Activated naive CD4-positive, alpha-beta T cell treated with anti-CD3 and anti-CD28 coated beads, Interleukin-2, amount 50 U/mL, for 72 hours (primary cell): ENCODE measurements at regions not wholly inside any gene's neighbourhood (a gene's known extent, or its start where the extent isn't known, plus 50 kb on each side); places are given as distances from the start of the nearest gene placed in this dataset.
A peak's percentile ranks its signal among the peaks of the same experiment; 100 is the strongest.

Experiments used
- ATAC-seq, 2 donors: fragments of 150-1000 bp; cut with Tn5 transposase; 2 replicates each; pipeline ENCODE4 v1.10.0; 2021; ENCODE audit warnings: mild to moderate bottlenecking in 2 of 2, moderate library complexity in 2 of 2
- DNase-seq, 2 donors: peaks; one replicate each; pipeline ENCODE4 v3.0.0; 2021 to 2022; ENCODE audit warnings: low spot score in 2 of 2
- H3K27ac Mint-ChIP-seq, 2 donors: one replicate each; pipeline ENCODE4 v1.8.0; 2022; ENCODE audit warnings: mild to moderate bottlenecking in 2 of 2, mixed read lengths in 2 of 2
- H3K36me3 Mint-ChIP-seq, 2 donors: one replicate each; pipeline ENCODE4 v1.8.0; 2022; ENCODE audit warnings: mixed read lengths in 2 of 2
- H3K9me3 Mint-ChIP-seq, 2 donors: one replicate each; pipeline ENCODE4 v1.8.0; 2022; ENCODE audit warnings: mixed read lengths in 2 of 2

DNA sequence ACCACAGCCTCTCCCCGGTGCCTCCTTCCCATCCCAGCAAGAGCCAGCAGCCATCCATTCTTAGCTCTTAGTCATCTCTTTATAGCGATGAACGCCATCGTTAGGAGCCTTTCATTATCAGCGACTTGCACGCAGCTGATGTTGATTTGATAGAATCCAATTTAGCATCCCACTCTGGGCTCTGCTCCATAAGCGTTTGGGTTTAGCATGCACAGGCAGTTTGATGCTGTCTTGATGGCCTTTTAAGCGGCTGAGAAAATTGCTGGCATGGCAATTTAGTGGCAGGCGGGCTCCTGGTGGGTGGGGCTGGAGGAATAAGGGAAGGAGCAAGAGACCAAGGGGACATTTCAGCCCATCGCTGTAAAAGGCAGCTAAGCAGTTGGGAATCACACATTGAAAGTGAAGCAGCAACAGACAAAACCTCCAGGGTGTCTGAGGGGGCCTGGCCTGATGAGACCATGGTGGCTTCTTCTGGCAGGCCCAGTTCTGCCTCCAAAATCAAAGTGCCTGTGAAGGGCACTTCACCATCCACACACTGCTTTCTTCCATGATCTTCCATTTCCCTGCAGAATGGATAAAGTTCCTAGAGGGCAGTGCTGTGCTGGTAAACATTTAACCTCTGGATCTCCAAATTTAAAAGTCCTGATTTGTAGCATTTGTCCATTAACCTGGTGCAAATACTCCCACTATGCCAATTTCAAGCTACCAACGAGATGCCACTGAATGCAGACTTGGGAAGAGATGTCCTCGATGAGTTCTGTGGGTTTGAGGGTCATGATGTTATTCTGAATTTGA is 107.8 kb upstream of the PLXNA4 start:
- Mint-ChIP-seq H3K27ac (no peak overlapping the region), H3K9me3 (peaks cover 0 to 3% of the 10 kb centered on the region in 2 donors), H3K36me3 (no peaks in the 10 kb centered on the region)
- DNase-seq (no peak), ATAC-seq (no peak)

DNA sequence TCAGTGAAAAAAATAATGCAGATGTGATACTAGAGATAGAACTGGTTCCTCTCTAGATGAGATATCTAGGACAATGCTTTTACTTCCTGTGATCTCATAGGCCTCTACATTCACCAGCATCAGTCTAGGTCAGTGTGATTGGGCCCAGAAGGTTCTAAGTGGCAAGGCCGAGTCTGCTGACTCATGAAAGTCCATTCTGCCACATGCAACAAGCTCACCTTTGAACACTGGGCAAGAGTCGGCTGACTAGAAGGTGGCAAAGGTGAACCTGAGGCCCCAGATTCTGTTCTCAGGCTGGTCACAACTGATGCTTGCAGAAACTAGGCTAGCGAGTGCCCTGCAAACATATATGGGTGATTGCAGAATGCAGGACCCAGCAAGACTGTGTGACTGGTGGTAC is 105.7 kb upstream of the PLXNA4 start:
- no peak for DNase-seq
- Mint-ChIP-seq H3K9me3 (peaks cover 0 to 3% of the 10 kb centered on the region in 2 donors), H3K27ac (no peak overlapping the region), H3K36me3 (no peaks in the 10 kb centered on the region)
- ATAC-seq = no peak

DNA sequence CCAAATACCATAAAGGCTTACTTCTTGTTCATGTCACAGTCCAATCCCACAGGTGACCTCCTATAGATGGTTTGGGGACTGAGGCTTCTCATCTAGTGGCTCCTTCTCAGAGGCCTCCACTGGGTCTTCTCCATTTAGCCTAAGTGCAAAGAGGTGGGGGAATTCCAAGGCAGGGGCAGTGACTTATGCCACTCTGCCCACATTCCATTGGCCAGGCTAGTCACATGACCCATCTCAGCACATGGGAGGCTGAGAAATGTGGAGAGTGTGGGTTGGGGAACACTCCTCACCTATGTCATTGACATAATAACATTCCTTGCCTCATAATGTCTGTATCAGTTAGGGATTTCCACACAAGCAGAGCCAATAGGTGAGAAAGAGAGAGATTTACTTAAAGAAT is 104.3 kb upstream of the PLXNA4 start:
- DNase-seq (no peak), ATAC-seq (peak in 1 of 2 donors; percentile 46)
- H3K27ac Mint-ChIP-seq = no peak overlapping the region
- H3K36me3 Mint-ChIP-seq = no peaks in the 10 kb centered on the region
- peaks cover 0 to 3% of the 10 kb centered on the region in 2 donors for H3K9me3 Mint-ChIP-seq

DNA sequence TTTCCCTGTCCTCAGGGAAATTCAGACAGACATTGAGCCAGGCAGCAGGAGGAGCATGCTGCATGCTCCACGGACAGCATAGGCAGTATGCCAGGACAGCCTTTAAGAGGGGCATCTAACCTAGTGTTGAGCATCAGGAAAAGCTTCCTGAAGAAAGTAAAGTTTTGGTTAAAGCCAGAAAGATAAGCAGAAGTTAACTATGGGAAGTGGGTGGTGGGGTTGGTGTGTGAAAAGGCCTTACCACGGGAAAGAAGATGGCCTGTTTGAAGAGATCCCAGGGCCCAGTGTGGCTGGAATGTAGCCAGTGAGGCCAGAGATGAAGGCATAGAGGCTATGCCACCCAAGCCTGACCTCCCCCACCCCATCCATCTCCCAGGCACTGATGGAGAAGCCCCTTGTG is 102.4 kb upstream of the PLXNA4 start:
- Mint-ChIP-seq H3K36me3 (no peaks in the 10 kb centered on the region), H3K9me3 (peaks cover 0 to 3% of the 10 kb centered on the region in 2 donors), H3K27ac (peak overlapping the region in 1 of 2 donors; percentile 36)
- DNase-seq (no peak), ATAC-seq (no peak)

DNA sequence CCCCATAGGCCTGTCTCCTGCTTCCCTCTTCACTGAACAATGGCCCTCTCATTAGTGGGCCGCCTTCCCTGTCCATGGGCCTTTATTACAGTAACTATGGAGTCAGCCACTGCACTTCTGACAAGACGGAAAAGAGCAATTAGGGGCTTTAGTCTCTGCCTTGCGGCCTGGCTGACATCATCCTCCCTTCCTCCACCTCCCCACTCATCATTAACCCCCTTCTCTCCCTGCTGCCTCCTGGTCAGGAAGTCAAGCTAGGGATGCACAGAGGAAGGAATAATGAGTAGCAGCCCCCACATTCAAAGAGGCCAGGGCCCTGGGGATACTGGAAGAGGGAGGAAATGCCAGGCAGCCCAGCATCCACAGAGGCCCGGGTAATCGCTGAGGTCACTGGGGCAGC is 101.6 kb upstream of the PLXNA4 start:
- H3K27ac Mint-ChIP-seq = no peak overlapping the region
- DNase-seq (no peak), ATAC-seq (no peak)
- H3K36me3 Mint-ChIP-seq = no peaks in the 10 kb centered on the region
- H3K9me3 Mint-ChIP-seq = peaks cover 2 to 3% of the 10 kb centered on the region in 2 donors

DNA sequence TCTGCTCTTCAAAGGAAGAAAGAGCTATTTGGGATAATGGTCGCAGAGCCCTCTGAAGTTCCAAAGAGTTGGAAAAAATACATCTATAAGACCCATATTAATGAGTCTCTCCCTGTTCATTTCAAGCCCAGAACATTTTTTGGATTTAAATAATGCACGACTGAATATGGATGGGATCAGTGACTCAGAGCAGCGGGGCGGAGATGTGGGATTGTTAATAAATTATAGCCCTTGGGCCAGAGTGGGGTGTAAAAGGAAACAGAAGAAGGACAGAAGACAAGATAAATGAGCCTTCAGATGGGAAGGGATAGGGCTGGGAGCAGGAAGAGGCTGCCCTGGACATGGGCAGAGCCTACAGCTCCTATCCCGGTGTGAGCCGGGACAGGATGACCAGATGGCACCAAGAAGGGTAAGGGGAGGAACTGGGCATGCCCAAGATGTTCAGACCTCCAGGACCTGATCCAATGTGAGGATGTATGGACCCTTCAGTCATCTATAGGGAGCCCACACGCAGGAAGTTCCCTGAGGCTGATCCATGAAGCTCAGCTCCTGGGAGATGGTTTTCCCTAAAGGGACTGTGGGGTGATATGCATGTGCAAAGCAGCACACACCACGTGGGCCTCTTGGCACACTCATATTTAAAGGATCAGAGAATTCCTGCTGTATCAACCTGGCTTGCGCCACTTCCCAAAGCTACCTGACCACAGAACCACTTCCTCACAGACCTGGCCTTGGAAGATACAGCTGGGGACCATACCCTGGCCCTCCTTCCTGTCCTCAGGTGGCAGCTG is 96.1 kb upstream of the PLXNA4 start:
- ATAC-seq = no peak
- DNase-seq = no peak
- no peak overlapping the region for H3K27ac Mint-ChIP-seq
- no peaks in the 10 kb centered on the region for H3K36me3 Mint-ChIP-seq
- peaks cover 0 to 4% of the 10 kb centered on the region in 2 donors for H3K9me3 Mint-ChIP-seq

DNA sequence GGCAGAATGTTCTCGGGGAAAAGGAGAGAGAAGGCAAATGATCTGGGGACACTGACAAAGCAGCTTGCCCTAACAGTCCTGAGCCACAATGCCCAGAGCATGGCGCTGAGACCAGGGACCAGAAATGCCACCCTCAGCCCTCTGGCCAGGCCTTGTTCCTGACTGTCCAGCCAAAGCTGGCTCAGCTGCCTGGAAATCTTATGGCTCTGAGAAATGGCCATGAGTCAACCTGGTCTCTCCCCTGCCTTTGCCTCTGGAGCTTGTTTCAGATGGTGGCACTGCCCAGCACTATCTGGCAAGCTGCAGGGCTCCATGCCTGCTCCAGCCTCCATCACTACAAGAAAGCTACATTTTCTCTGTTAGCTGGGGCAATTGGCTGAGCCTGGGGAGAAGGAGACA is 90.5 kb upstream of the PLXNA4 start:
- Mint-ChIP-seq H3K27ac (peak overlapping the region in 1 of 2 donors; percentile 34), H3K36me3 (peaks cover 6 to 7% of the 10 kb centered on the region in 2 donors), H3K9me3 (peaks cover 7 to 11% of the 10 kb centered on the region in 2 donors)
- no peak for DNase-seq
- peak in 1 of 2 donors; percentile 16 for ATAC-seq

DNA sequence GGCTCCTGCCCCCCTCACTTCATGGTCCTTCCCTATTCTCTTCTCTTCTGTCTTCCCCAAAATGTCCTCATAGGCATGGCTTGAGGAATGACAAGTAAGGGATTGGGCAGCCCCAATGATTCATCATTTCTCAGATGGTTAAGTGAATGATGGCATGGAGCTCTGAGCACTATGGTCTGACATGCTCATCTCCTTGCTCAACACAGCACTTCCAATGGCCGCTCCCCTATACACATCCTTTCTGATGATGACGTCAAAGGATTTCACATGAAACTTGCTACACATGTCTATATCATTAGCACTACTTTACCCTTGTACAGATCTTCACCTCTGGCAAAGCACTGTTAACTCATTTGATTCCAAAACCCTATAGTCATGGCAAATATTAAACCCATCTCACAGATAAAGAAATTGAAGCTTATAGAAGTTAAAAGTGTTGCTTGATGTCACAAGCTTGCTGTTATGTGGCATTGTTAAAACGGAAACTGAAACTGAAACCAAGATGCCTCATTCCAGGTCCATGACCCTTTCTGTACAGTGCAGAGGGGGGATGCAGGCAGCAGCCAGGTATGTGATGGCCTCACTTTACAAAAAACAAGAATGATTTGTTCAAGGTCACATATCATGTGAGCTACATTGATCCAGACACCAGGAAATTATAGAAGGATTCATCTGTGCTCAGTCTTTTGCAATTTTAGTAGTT is 90.0 kb upstream of the PLXNA4 start:
- peak; percentile 74 to 83 for ATAC-seq
- no peak for DNase-seq
- Mint-ChIP-seq H3K9me3 (peaks cover 7 to 11% of the 10 kb centered on the region in 2 donors), H3K36me3 (peaks cover 6 to 7% of the 10 kb centered on the region in 2 donors), H3K27ac (peak overlapping the region in 1 of 2 donors; percentile 34)

DNA sequence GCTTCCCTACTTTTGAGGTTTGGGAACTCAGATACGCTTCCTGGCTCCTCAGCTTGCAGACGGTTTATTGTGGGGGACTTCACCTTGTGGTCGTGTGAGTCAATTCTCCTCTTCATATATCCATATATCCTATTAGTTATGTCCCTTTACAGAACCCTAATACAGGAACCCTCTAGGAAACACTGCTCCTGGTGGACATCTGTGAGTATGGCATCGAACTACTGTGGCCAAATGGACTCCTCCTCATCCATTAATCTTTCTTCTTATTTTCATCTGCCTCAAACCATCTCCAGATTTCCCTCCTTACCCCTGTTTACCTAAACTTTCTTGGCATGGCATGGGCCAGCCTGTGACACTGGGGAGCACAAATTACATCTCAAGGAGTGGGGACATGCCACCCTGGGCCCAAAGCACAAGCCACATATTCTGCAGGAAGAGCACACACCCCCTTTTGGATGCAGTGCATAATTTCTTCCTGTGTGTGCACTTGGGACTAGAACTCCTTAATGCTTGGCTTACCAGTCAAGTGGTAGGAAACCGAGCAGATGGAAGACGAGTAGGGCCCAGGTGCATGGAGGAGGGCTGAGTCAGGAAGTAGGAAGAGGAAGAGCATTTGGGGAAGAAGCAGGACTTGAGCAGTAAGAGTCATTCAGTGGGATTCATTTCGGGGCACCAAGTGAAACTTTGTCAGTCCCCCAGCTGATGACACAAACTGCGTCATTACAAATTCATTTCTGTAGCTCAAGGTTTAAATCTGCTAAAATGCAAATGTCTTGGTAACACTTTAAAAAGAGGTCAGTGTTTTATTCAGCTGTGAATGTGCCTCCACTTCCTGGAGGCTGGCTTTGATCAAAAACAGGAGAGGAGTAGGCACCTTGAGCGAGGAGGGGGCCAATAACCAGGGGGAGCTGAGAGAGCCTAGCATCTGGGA is 80.8 kb upstream of the PLXNA4 start:
- ATAC-seq = peak; percentile 38 to 63
- no peak overlapping the region for H3K27ac Mint-ChIP-seq
- H3K9me3 Mint-ChIP-seq = peaks cover 0 to 16% of the 10 kb centered on the region in 2 donors
- H3K36me3 Mint-ChIP-seq = peaks cover 0 to 14% of the 10 kb centered on the region in 2 donors
- no peak for DNase-seq

DNA sequence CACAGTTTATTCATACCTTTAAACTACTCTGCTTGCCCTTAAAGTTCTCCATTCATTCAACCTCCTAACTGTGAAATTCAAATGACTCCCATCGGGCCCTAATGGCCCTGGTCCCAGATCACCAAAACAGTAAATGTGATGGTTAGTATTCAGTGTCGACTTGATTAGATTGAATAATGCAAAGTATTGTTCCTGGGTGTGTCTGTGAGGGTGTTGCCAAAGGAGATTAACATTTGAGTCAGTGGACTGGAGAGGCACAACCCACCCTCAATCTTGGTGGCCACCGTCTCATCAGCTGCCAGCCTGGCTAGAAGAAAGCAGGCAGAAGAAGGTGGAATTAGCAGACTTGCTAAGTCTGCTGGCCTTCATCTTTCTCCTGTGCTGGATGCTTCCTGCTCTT is 80.1 kb upstream of the PLXNA4 start:
- Mint-ChIP-seq H3K9me3 (peaks cover 0 to 18% of the 10 kb centered on the region in 2 donors), H3K36me3 (peaks cover 0 to 14% of the 10 kb centered on the region in 2 donors), H3K27ac (no peak overlapping the region)
- DNase-seq (no peak), ATAC-seq (no peak)

DNA sequence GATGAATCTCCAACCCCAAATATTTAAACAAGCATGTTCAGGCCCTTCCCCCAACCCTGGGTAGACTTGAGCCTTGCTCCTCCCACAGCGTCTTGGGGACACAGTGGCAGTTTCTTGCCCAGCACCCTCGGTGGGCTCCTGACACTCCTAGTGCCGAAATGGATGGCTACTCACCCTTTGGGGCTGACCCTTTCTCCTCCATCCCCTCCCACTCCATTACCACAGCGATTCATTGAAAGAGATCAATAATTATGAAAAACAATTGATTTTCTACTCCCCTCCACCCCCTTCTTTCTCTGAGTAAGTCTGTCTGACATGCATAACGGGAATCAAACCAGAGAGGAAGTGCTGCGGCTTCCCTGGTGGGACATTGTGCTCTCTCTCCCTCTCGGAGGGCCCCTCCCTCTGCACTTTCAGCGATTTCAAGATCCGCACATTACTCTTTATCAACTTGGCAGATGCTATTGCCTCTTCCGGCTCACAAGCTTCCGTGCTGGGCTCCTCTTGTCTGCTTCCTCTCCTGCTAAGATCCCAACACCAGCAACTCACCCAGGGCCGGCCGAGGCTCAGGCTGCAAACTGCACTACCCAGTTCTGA is 79.0 kb upstream of the PLXNA4 start:
- ATAC-seq (peak; percentile 77 to 84), DNase-seq (peak; percentile 54 to 59)
- Mint-ChIP-seq H3K36me3 (peaks cover 0 to 14% of the 10 kb centered on the region in 2 donors), H3K9me3 (peaks cover 0 to 20% of the 10 kb centered on the region in 2 donors), H3K27ac (peak overlapping the region; percentile 64 to 72)

DNA sequence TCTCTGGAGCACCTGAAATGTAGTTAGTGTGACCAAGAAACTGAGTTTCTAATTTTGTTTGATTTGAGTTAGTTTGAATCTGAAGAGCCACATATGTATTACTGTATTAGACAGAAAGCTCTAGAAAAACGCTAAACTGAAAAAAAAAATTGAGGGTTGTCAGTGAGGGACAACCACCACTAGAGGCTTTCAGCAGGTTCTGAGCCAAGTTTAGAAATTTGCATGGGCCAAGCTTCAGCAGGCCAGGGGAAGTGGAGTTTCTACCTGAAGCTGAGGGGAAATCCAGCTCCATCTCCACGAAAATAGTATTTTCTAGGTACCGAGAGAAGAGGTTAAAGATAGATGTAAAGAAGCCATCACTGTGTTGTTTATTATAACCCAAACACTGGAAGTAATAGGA is 77.9 kb upstream of the PLXNA4 start:
- no peak overlapping the region for H3K27ac Mint-ChIP-seq
- DNase-seq = no peak
- ATAC-seq = peak in 1 of 2 donors; percentile 44
- peaks cover 0 to 14% of the 10 kb centered on the region in 2 donors for H3K36me3 Mint-ChIP-seq
- H3K9me3 Mint-ChIP-seq = peaks cover 0 to 20% of the 10 kb centered on the region in 2 donors

DNA sequence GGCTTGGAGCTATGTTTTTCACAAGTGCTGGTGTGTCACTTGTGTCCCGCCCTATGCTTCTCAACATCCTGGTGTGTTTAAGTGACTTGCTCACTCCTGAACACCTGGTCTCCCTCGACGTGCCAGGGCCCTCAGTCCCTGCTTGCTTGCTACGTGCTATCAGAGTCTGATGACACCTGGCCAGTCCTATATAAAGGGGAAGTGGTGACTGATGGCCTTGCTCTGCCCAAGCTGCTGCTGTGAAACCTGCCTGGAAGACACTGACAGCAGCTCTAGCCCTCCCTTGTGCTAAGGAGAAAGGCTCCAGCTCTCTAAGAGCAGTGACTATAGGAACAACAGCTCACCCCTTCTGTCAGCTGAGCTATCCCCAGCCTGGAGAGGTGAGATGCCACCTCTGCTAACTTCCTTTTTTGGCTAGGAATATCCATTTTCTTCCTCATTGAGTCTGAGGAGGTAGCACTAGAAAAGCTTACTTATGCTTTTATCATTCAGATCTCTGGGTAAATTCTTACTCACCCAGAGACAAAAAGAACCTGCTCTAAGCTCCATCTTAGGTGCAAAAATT is 77.2 kb upstream of the PLXNA4 start:
- peaks cover 0 to 14% of the 10 kb centered on the region in 2 donors for H3K36me3 Mint-ChIP-seq
- no peak overlapping the region for H3K27ac Mint-ChIP-seq
- H3K9me3 Mint-ChIP-seq = peaks cover 0 to 19% of the 10 kb centered on the region in 2 donors
- no peak for ATAC-seq
- no peak for DNase-seq

DNA sequence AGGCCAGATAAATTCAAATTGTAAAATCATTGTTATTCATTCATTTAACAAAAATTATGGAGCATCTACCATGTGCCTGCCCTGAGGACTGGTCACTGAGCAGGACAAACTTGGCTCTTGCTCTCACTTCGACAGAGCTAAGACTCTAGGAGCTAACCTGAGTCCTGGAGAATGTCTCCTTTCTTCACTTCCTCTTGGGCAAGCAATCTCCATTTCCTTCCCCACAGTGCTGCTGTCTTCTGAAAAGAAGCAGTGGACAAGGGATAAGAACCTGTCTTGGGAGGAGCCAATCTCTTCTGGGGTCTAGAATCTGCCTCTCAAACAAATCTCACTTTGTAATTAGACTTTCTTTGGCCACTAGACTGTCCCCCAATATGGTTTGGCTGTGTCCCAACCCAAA is 76.2 kb upstream of the PLXNA4 start:
- ATAC-seq (no peak), DNase-seq (no peak)
- peaks cover 0 to 14% of the 10 kb centered on the region in 2 donors for H3K36me3 Mint-ChIP-seq
- no peak overlapping the region for H3K27ac Mint-ChIP-seq
- H3K9me3 Mint-ChIP-seq = peaks cover 0 to 9% of the 10 kb centered on the region in 2 donors

DNA sequence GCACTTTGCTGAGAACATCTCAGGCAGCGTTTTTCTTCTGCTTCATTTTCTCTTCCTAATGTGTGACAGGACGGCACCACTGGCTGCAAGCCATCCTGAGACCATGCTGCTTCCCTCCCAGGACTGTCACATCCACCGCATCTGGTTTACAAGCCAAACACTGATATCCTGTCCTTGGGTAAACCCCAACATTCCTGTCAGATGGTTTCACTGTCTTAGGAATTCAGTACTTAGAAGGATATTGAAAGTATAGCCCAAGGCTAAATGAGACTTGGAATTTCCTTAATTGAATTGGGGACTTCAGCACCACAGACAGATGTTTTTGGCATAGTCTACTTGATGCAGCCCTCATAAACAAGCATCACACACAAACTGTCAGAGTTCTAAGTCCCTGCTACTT is 74.2 kb upstream of the PLXNA4 start:
- Mint-ChIP-seq H3K36me3 (peaks cover 0 to 14% of the 10 kb centered on the region in 2 donors), H3K27ac (no peak overlapping the region), H3K9me3 (peaks cover 0 to 9% of the 10 kb centered on the region in 2 donors)
- ATAC-seq = no peak
- DNase-seq = no peak
